Mesodermal cell (in vitro differentiated cells): ENCODE measurements at regions not wholly inside any gene's neighbourhood (a gene's known extent, or its start where the extent isn't known, plus 50 kb on each side); places are given as distances from the start of the nearest gene placed in this dataset.
"Not testable (repeated sequence)": the region's sequence is repeated elsewhere in the genome, so short reads cannot be mapped to it uniquely, and the experiment has no call there.

Source experiments
- H3K27ac ChIP-seq: 2 replicates; pipeline ENCODE4 v1.7.0; 2013; ENCODE audit warnings: mild to moderate bottlenecking, low read depth, low read length, moderate library complexity; ENCODE audit not compliant: severe bottlenecking
- H3K36me3 ChIP-seq: 2 replicates; pipeline ENCODE4 v1.7.1; 2013; ENCODE audit warnings: mild to moderate bottlenecking, low read length, moderate library complexity; ENCODE audit not compliant: control insufficient read depth, insufficient read depth
- H3K4me1 ChIP-seq: one replicate; pipeline ENCODE4 v1.7.1; 2013; ENCODE audit warnings: mild to moderate bottlenecking, low read length; ENCODE audit not compliant: insufficient read depth, control insufficient read depth, poor library complexity, severe bottlenecking
- H3K4me3 ChIP-seq: 2 replicates; pipeline ENCODE4 v1.7.0; 2013; ENCODE audit warnings: low read length, control low read depth, mild to moderate bottlenecking; ENCODE audit not compliant: insufficient read depth, poor library complexity, severe bottlenecking; ENCODE audit errors: extremely low read depth
- H3K9me3 ChIP-seq: 2 replicates; pipeline ENCODE4 v1.7.1; 2013; ENCODE audit warnings: mild to moderate bottlenecking, low read length, moderate library complexity; ENCODE audit not compliant: control insufficient read depth
- WGBS, 2 experiments: methylation state at CpG; one replicate each; pipeline ENCODE4 v1.1.5; 2013; ENCODE audit warnings: missing lambda C conversion rate in 2 of 2; ENCODE audit not compliant: insufficient coverage in 2 of 2; 5-methylcytosine and 5-hydroxymethylcytosine counted together

- not testable (repeated sequence) for H3K36me3 ChIP-seq, H3K4me3 ChIP-seq, H3K4me1 ChIP-seq, H3K27ac ChIP-seq, H3K9me3 ChIP-seq
- 24 to 86% methylated on average over 3 to 7 of the region's 21 CpGs for WGBS, 2 experiments
These were observed 1725.3 kb downstream of the SPATA31A7 start for GRCh38 chr9:62915168-62915567.

GRCh38 chr9:62915661-62916060 lies 1725.8 kb downstream of the SPATA31A7 start:
- not testable (repeated sequence) for H3K27ac ChIP-seq, H3K36me3 ChIP-seq, H3K4me3 ChIP-seq, H3K9me3 ChIP-seq, H3K4me1 ChIP-seq
- no CpG with 5 or more reads among the region's 32 CpGs for WGBS, 2 experiments

GRCh38 chr9:62918648-62919385 lies 1729.0 kb downstream of the SPATA31A7 start:
- not testable (repeated sequence) for H3K4me3 ChIP-seq, H3K9me3 ChIP-seq, H3K27ac ChIP-seq, H3K4me1 ChIP-seq, H3K36me3 ChIP-seq
- WGBS, 2 experiments = no CpG with 5 or more reads among the region's 3 CpGs

GRCh38 chr9:62931484-62931883 lies 1741.6 kb downstream of the SPATA31A7 start:
- H3K9me3 ChIP-seq, H3K4me1 ChIP-seq, H3K36me3 ChIP-seq, H3K4me3 ChIP-seq, H3K27ac ChIP-seq: not testable (repeated sequence)
- no CpG with 5 or more reads among the region's 4 CpGs for WGBS, 2 experiments

- WGBS, 2 experiments = no CpG with 5 or more reads among the region's 2 CpGs
- not testable (repeated sequence) for H3K27ac ChIP-seq, H3K36me3 ChIP-seq, H3K9me3 ChIP-seq, H3K4me3 ChIP-seq, H3K4me1 ChIP-seq
These were observed 1763.0 kb downstream of the SPATA31A7 start for GRCh38 chr9:62952840-62953239.
